ENCODE measurements at regions not wholly inside any gene's neighbourhood (a gene's known extent, or its start where the extent isn't known, plus 50 kb on each side); places are given as distances from the start of the nearest gene placed in this dataset.

DNA sequence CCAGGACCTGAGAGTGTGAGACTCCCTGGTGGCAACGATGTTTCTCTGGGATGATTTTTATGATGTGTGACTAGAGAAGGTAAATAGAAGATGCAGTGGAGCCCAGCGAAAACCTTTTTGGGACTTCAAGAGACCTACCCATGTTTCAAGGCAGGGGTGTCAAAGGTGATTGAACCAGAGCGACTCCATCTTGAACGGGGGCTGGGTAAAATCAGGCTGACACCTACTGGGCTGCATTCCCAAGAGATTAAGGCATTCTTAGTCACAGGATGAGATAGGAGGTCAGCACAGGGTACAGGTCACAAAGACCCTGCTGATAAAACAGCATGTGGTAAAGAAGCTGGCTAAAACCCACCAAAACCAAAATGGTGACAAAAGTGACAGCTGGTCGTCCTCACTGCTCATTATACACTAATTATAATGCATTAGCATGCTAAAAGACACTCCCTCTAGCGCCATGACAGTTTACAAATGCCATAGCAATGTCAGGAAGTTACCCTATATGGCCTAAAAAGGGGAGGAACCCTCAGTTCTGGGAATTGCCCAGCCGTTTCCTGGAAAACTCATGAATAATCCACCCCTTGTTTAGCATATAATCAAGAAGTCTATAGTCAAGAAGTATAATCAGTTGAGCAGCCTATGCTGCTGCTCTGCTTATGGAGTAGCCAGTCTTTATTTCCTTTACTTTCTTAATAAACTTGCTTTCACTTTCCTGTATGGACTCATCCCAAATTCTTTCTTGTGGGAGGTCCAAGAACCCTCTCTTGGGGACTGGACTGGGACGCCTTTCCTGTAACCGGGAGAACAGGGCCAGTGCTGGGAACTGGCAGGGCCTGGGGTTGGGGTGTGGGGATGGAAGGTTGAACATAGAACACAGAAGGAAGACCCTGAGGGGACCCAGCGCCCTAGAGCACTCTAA is 526.4 kb downstream of the QKI start:
- H3K4me3 ChIP-seq = no peak overlapping the region
- DNase-seq (ENCODE audit: low read depth, low spot score) = no peak
- H3K9ac ChIP-seq (ENCODE audit: insufficient read length) = no peak overlapping the region
- H3K36me3 ChIP-seq (ENCODE audit: insufficient read depth, low read length) = no peaks in the 10 kb centered on the region
- H3K27ac ChIP-seq = no peak overlapping the region
- no peaks in the 10 kb centered on the region for H3K9me3 ChIP-seq (ENCODE audit: low read depth, low read length)
- TF ChIP-seq POLR2AphosphoS5 (IDR thresholded peaks at IDR 0.05; ENCODE audit: borderline replicate concordance, low read depth, low read length) = no peak
- TF ChIP-seq EZH2 (IDR thresholded peaks at IDR 0.05) = no peak
- TF ChIP-seq FOXP2 (optimal IDR thresholded peaks at IDR 0.05; ENCODE audit: control extremely low read depth, extremely low read length, insufficient read depth) = no peak

DNA sequence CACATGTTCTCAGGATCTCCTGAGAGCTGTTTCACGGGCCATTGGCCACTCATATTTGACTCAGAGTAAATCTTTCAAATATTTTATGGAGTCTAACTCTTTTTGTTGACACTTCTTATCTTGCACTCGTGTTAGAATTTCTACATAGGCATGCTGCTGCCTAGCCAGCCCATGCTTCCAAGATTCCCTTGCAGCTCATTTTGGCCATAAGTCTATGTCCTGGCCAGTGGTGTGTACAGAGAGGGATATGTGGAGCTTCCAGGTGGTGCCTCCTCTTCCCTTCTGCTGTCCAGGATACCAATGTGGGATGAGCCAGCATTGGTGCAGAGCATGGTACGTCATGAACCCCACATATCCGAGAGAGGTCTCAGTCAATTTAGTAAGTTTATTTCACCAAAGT is 522.6 kb downstream of the QKI start:
- H3K27ac ChIP-seq = no peak overlapping the region
- no peak for TF ChIP-seq EZH2 (IDR thresholded peaks at IDR 0.05)
- no peak for TF ChIP-seq FOXP2 (optimal IDR thresholded peaks at IDR 0.05; ENCODE audit: control extremely low read depth, extremely low read length, insufficient read depth)
- no peak for TF ChIP-seq POLR2AphosphoS5 (IDR thresholded peaks at IDR 0.05; ENCODE audit: borderline replicate concordance, low read depth, low read length)
- no peak overlapping the region for H3K9ac ChIP-seq (ENCODE audit: insufficient read length)
- H3K4me3 ChIP-seq = no peak overlapping the region
- no peaks in the 10 kb centered on the region for H3K36me3 ChIP-seq (ENCODE audit: insufficient read depth, low read length)
- H3K9me3 ChIP-seq (ENCODE audit: low read depth, low read length) = no peaks in the 10 kb centered on the region
- no peak for DNase-seq (ENCODE audit: low read depth, low spot score)

DNA sequence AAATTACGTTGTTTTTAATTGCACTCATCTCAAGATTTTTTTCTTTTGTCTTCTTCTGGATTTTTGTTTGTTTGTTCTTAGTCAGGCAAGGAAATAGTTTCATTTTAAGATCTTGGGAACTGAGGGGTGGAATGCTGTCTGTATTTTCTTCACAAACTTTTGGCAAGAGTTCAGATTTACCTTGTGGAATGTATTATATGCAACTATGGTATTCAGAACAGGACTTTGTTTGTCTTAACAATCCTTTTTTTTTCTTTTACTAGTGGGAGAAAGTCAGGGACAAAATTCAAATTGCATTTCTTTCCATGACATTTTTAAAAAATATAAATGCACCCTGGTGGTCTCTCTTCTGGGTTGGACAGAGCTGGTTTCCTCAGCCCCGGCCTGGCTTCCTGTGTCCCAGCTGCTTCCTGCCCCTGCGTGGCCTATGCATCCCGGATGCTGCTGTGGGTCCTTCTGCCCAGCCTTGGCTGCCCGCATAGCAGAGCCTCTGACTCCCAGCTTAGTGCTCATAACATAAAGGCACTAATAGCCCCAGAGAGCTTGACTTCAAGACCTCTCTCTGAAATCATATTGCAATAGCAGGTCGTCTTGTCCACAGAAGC is 520.7 kb downstream of the QKI start:
- no peaks in the 10 kb centered on the region for H3K36me3 ChIP-seq (ENCODE audit: insufficient read depth, low read length)
- no peak overlapping the region for H3K27ac ChIP-seq
- H3K9ac ChIP-seq (ENCODE audit: insufficient read length) = no peak overlapping the region
- H3K9me3 ChIP-seq (ENCODE audit: low read depth, low read length) = no peaks in the 10 kb centered on the region
- DNase-seq (ENCODE audit: low read depth, low spot score) = no peak
- TF ChIP-seq POLR2AphosphoS5 (IDR thresholded peaks at IDR 0.05; ENCODE audit: borderline replicate concordance, low read depth, low read length) (no peak), FOXP2 (optimal IDR thresholded peaks at IDR 0.05; ENCODE audit: control extremely low read depth, extremely low read length, insufficient read depth) (no peak), EZH2 (IDR thresholded peaks at IDR 0.05) (no peak)
- H3K4me3 ChIP-seq = no peak overlapping the region

DNA sequence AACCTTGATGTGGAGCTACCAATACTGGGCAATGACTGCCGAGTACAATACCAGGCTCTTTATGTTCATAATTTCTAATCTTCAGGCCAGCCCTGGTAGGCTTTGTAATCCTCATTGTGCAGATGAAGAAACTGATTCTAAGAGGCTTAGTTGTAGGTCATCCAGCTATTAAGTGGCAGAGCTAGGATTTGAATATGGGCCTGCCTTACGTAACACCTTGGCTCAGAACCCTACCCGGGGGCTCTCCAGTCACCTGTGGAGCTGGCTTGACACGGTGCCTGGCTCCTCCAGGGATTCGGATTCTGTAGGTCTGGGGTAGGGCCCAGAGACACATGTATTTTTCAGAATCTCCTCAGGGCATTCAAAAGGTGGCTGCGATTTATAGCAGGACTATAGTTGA is 515.5 kb downstream of the QKI start:
- H3K9ac ChIP-seq (ENCODE audit: insufficient read length) = no peak overlapping the region
- H3K27ac ChIP-seq = no peak overlapping the region
- H3K4me3 ChIP-seq = no peak overlapping the region
- TF ChIP-seq POLR2AphosphoS5 (IDR thresholded peaks at IDR 0.05; ENCODE audit: borderline replicate concordance, low read depth, low read length) (no peak), EZH2 (IDR thresholded peaks at IDR 0.05) (no peak), FOXP2 (optimal IDR thresholded peaks at IDR 0.05; ENCODE audit: control extremely low read depth, extremely low read length, insufficient read depth) (no peak)
- no peak for DNase-seq (ENCODE audit: low read depth, low spot score)
- H3K9me3 ChIP-seq (ENCODE audit: low read depth, low read length) = no peaks in the 10 kb centered on the region
- no peaks in the 10 kb centered on the region for H3K36me3 ChIP-seq (ENCODE audit: insufficient read depth, low read length)

DNA sequence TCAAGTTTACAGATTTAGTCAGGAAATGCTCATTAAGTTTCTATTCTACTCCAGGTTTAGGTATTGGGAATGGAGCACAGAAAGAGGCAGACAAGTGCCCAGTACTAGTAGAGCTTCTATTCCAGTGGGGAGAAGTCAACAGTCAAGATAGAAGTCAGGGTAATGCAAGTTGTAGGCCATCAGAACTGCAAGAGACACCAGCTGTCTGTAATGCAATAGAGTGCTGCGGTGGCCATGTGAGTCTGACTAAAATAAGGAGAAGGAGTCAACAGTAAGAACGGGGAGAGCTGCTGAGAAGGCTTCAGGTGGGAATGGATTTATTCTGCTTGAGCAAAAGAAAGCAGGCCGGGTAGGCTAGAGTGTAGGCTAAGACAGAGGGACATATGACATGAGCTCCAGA is 515.0 kb downstream of the QKI start:
- H3K9me3 ChIP-seq (ENCODE audit: low read depth, low read length) = no peaks in the 10 kb centered on the region
- no peak for DNase-seq (ENCODE audit: low read depth, low spot score)
- TF ChIP-seq EZH2 (IDR thresholded peaks at IDR 0.05) = no peak
- no peak for TF ChIP-seq POLR2AphosphoS5 (IDR thresholded peaks at IDR 0.05; ENCODE audit: borderline replicate concordance, low read depth, low read length)
- no peak for TF ChIP-seq FOXP2 (optimal IDR thresholded peaks at IDR 0.05; ENCODE audit: control extremely low read depth, extremely low read length, insufficient read depth)
- no peak overlapping the region for H3K9ac ChIP-seq (ENCODE audit: insufficient read length)
- no peaks in the 10 kb centered on the region for H3K36me3 ChIP-seq (ENCODE audit: insufficient read depth, low read length)
- no peak overlapping the region for H3K27ac ChIP-seq
- no peak overlapping the region for H3K4me3 ChIP-seq

DNA sequence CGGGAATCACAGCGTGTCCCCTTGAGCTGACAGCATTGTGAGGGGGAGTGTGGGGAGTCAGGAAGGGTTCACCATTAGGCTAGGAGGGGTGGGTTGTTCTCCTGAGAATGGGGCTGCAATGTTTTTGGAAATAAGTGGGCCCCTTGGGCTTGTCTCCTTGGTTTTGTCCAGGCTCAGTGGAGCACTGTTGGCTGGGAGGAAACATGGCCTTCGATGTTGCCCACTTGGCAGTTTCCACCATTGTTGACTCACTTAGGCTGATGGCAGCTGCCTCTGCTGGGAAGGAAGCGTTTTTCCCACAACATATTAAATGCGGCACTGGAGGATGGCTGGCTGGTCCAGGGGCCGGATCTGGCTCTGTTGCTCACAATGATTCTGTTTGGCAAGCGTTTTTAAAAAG is 512.1 kb downstream of the QKI start:
- TF ChIP-seq FOXP2 (optimal IDR thresholded peaks at IDR 0.05; ENCODE audit: control extremely low read depth, extremely low read length, insufficient read depth) (no peak), POLR2AphosphoS5 (IDR thresholded peaks at IDR 0.05; ENCODE audit: borderline replicate concordance, low read depth, low read length) (no peak), EZH2 (IDR thresholded peaks at IDR 0.05) (no peak)

DNA sequence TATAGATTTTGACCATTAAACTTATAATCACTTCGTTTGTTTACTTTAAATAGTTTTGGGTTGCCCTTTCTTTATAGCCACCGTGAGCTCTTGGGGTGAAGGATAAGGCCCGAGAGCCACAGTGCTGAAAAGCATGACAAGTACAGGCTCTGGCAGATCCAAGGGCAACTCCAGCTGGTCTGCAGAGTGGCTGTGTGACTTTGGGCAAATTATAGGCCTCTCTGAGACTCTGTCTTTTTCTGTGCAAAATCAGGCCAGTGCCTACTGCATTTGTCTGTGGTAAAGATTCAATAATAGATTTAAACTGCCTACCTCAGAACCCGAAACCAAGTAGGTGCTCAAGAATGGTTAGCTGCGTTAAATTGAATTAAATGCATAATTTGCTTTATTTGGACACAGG is 511.3 kb downstream of the QKI start:
- no peak overlapping the region for H3K27ac ChIP-seq
- TF ChIP-seq FOXP2 (optimal IDR thresholded peaks at IDR 0.05; ENCODE audit: control extremely low read depth, extremely low read length, insufficient read depth) (no peak), EZH2 (IDR thresholded peaks at IDR 0.05) (no peak), POLR2AphosphoS5 (IDR thresholded peaks at IDR 0.05; ENCODE audit: borderline replicate concordance, low read depth, low read length) (no peak)
- no peak for DNase-seq (ENCODE audit: low read depth, low spot score)

More for the DNA sequence above, 512.1 kb downstream of the QKI start:
- no peaks in the 10 kb centered on the region for H3K36me3 ChIP-seq (ENCODE audit: insufficient read depth, low read length)
- no peak overlapping the region for H3K27ac ChIP-seq
- no peaks in the 10 kb centered on the region for H3K9me3 ChIP-seq (ENCODE audit: low read depth, low read length)
- DNase-seq (ENCODE audit: low read depth, low spot score) = no peak
- no peak overlapping the region for H3K9ac ChIP-seq (ENCODE audit: insufficient read length)
- H3K4me3 ChIP-seq = no peak overlapping the region

DNA sequence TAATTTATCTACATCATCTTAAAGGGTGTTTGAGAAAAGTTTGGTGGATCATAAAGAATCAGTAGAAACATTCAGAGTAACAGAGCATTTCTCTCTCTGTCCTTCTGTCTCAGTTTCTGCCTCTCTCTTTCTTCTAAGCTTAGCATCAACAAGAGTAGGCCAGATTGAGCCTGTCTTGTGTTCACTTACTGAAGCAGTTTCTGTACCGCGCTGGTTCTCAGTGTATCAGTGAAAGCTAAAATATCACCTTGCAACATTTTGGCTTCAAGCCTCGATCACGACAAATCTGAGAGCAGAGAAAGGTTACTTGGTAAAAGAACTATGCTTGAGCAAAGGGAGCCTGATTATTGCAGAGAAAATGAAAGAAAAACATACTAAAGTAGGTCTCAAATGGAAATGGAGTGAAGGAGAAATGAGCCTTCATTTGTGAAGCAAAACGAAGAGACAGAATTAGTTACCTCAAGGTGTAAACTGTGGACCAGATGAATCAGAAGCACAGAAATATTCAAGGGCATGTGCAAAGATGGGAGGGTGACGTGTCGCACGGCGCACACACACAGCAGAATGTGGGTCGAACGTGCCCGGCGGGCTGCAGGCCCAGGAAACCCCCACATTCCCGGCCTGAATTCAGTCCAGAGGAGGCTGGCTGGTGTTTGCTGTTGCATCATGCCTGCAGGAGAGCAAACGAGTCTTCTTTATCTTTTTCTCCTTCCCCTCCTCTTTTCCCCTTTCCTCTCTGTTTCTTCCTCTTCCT is 509.3 kb downstream of the QKI start:
- H3K27ac ChIP-seq = no peak overlapping the region
- no peak for DNase-seq (ENCODE audit: low read depth, low spot score)
- no peaks in the 10 kb centered on the region for H3K9me3 ChIP-seq (ENCODE audit: low read depth, low read length)
- H3K36me3 ChIP-seq (ENCODE audit: insufficient read depth, low read length) = no peaks in the 10 kb centered on the region
- H3K4me3 ChIP-seq = no peak overlapping the region
- TF ChIP-seq EZH2 (IDR thresholded peaks at IDR 0.05) = no peak
- TF ChIP-seq FOXP2 (optimal IDR thresholded peaks at IDR 0.05; ENCODE audit: control extremely low read depth, extremely low read length, insufficient read depth) = no peak
- no peak for TF ChIP-seq POLR2AphosphoS5 (IDR thresholded peaks at IDR 0.05; ENCODE audit: borderline replicate concordance, low read depth, low read length)
- no peak overlapping the region for H3K9ac ChIP-seq (ENCODE audit: insufficient read length)

More for the DNA sequence above, 511.3 kb downstream of the QKI start:
- Histone ChIP-seq H3K36me3 (ENCODE audit: insufficient read depth, low read length) (no peaks in the 10 kb centered on the region), H3K9me3 (ENCODE audit: low read depth, low read length) (no peaks in the 10 kb centered on the region), H3K9ac (ENCODE audit: insufficient read length) (no peak overlapping the region), H3K4me3 (no peak overlapping the region)
